Upper lobe of left lung (tissue), 6 donors: ENCODE measurements at regions not wholly inside any gene's neighbourhood (a gene's known extent, or its start where the extent isn't known, plus 50 kb on each side); places are given as distances from the start of the nearest gene placed in this dataset.

ENCODE experiments used
- ATAC-seq, 2 donors: fragments of 200-7000 bp; cut with Tn5 transposase; one replicate each; pipeline ENCODE4 v1.9.1; 2022; ENCODE audit warnings: mild to moderate bottlenecking in 2 of 2, moderate library complexity in 2 of 2; ENCODE audit not compliant: low FRiP score in 2 of 2
- DNase-seq, 2 donors: peaks; one replicate each; pipeline ENCODE4 v3.0.0-alpha.2; 2019 to 2020
- H3K27ac ChIP-seq, 4 donors: fragments of 200-600 bp; sonication (generic); one replicate each; pipeline ENCODE4 v1.5.1; 2016 to 2019
- H3K27me3 ChIP-seq, 4 donors: fragments of 200-600 bp; sonication (generic); one replicate each; pipeline ENCODE4 v1.5.1; 2017 to 2019
- H3K36me3 ChIP-seq, 4 donors: fragments of 200-600 bp; sonication (generic); one replicate each; pipeline ENCODE4 v1.5.1; 2016 to 2019
- H3K4me1 ChIP-seq, 4 donors: fragments of 200-600 bp; sonication (generic); one replicate each; pipeline ENCODE4 v1.5.1; 2018 to 2019
- H3K4me3 ChIP-seq, 4 donors: fragments of 200-600 bp; sonication (generic); one replicate each; pipeline ENCODE4 v1.5.1; 2017 to 2019; ENCODE audit warnings: mild to moderate bottlenecking in 2 of 4, moderate library complexity in 1 of 4
- H3K9me3 ChIP-seq, 4 donors: fragments of 200-600 bp; sonication (generic); one replicate each; pipeline ENCODE4 v1.5.1; 2018 to 2019
- EP300 ChIP-seq, 4 donors: sonication (generic); formaldehyde crosslinking; IDR thresholded peaks; one replicate each; pipeline ENCODE4 v1.5.1; 2017; ENCODE audit warnings: antibody characterized with exemption in 4 of 4, control low read depth in 2 of 4
- POLR2A ChIP-seq, 4 donors: fragments of 450-650 bp; IDR thresholded peaks; one replicate each; pipeline ENCODE4 v1.5.1; 2016 to 2017; ENCODE audit warnings: antibody characterized with exemption in 4 of 4, mild to moderate bottlenecking in 2 of 4
- POLR2AphosphoS5 ChIP-seq, 2 donors: sonication (generic); formaldehyde crosslinking; IDR thresholded peaks; one replicate each; pipeline ENCODE4 v1.5.1; 2017; ENCODE audit warnings: antibody characterized with exemption in 2 of 2
- WGBS, 2 donors: methylation state at CpG; one replicate each; pipeline ENCODE4 v1.1.5; 2017 to 2018; 5-methylcytosine and 5-hydroxymethylcytosine counted together
- TF ChIP-seq, protein P1 (sequence below), 6 experiments: fragments of 450-650 bp in 4 of 6; fragments of 200-600 bp in 2 of 6; sonication (generic) in 2 of 6; IDR thresholded peaks; one replicate each; pipeline ENCODE4 v1.5.1; 2016 to 2019; ENCODE audit warnings: antibody characterized with exemption in 6 of 6
- donor health status: DM: no; HTN: no; CAD: no; lungs with moderate emphysema.
- donor health status: DM: no; HTN: yes; CAD: no; lungs with severe emphysema.

DNA sequence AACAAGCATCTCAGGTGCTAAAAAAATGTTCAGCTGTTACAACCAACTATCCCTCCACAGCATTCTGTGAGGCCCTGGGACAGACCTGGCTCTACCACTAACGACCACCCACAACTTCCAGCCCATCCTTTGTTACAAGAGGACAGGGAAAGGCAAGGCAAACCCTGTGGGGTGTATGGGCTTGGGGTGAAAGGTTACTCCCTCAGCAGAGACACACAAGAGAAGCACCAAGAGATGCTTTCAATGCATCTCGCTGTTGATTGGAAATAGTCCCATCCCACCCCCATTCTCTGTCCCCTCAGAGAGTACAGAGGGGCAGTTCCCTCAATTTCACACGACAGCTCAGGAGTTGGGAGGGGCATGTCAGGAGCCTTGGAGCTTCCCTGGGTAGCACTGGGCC is 234.1 kb downstream of the CAAP1 start:
- WGBS, 2 donors, result 68 to 72% methylated on average over 3 of the region's 3 CpGs
- H3K9me3 ChIP-seq, result no peaks in the 10 kb centered on the region
- no peaks in the 10 kb centered on the region for H3K27me3 ChIP-seq
- no peak overlapping the region for H3K4me3 ChIP-seq
- ATAC-seq (no peak), DNase-seq (no peak)
- no peaks in the 10 kb centered on the region for H3K36me3 ChIP-seq
- no peaks in the 10 kb centered on the region for H3K4me1 ChIP-seq
- no peak overlapping the region for H3K27ac ChIP-seq
- TF ChIP-seq EP300 (IDR thresholded peaks at IDR 0.05) (no peak), POLR2A (IDR thresholded peaks at IDR 0.05) (no peak), POLR2AphosphoS5 (IDR thresholded peaks at IDR 0.05) (no peak)
- TF ChIP-seq, protein P1, sequence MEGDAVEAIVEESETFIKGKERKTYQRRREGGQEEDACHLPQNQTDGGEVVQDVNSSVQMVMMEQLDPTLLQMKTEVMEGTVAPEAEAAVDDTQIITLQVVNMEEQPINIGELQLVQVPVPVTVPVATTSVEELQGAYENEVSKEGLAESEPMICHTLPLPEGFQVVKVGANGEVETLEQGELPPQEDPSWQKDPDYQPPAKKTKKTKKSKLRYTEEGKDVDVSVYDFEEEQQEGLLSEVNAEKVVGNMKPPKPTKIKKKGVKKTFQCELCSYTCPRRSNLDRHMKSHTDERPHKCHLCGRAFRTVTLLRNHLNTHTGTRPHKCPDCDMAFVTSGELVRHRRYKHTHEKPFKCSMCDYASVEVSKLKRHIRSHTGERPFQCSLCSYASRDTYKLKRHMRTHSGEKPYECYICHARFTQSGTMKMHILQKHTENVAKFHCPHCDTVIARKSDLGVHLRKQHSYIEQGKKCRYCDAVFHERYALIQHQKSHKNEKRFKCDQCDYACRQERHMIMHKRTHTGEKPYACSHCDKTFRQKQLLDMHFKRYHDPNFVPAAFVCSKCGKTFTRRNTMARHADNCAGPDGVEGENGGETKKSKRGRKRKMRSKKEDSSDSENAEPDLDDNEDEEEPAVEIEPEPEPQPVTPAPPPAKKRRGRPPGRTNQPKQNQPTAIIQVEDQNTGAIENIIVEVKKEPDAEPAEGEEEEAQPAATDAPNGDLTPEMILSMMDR (IDR thresholded peaks at IDR 0.05), result no peak

GRCh38 chr9:26657958-26658357 is 234.6 kb downstream of the CAAP1 start:
- H3K36me3 ChIP-seq, result no peaks in the 10 kb centered on the region
- H3K9me3 ChIP-seq, result no peaks in the 10 kb centered on the region
- H3K27me3 ChIP-seq, result no peaks in the 10 kb centered on the region
- WGBS, 2 donors, result 71 to 81% methylated on average over 2 of the region's 2 CpGs
- DNase-seq, result no peak
- TF ChIP-seq, protein P1 (IDR thresholded peaks at IDR 0.05), result no peak
- no peak for TF ChIP-seq POLR2AphosphoS5 (IDR thresholded peaks at IDR 0.05)
- no peak for TF ChIP-seq POLR2A (IDR thresholded peaks at IDR 0.05)
- no peak for TF ChIP-seq EP300 (IDR thresholded peaks at IDR 0.05)
- no peaks in the 10 kb centered on the region for H3K4me1 ChIP-seq
- no peak overlapping the region for H3K27ac ChIP-seq
- H3K4me3 ChIP-seq, result no peak overlapping the region
- no peak for ATAC-seq

DNA sequence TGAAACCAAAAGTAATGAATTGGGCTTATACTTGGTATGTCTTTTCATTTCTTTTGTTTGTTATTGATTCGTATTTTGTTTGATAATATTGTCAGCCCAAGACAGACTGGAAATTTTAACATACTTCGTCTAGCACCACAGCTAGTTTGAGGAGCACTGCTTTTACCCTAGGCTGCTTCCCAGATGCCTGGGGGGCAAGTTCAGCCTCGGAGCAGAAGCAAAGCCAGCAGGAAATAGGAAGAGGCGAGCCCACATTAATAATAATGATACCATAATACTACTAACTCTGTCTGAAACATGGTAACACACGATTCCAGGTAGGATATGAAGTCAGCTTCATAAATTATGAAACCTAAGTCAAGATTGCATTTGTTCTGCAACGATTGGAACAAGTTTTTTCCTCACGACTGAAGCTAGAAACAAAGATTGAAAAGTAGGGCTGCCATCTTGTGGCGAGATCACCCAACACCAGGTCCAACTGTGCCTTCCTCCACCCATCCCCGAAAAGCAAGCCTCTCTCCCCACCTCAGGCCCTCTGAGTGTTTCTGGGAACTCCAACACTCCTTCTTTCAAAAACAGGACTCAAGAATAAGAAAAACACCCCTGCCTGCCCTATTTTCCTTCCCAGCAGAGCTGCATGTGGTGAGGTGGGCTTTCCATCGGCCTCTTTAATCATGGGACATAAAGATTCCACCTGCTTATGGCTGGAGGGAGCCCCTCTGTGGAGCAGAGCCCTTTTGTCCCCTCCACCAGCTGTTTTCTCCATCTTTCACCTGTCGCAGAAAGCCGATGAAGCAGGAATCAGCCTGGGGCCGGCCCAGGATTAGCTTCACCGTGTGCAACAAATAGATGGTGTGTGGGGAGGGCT is 236.4 kb downstream of the CAAP1 start:
- Histone ChIP-seq H3K36me3 (no peaks in the 10 kb centered on the region), H3K27me3 (no peaks in the 10 kb centered on the region), H3K9me3 (no peaks in the 10 kb centered on the region), H3K27ac (no peak overlapping the region), H3K4me3 (no peak overlapping the region), H3K4me1 (no peaks in the 10 kb centered on the region)
- DNase-seq (no peak), ATAC-seq (no peak)
- WGBS, 2 donors, result 47 to 55% methylated on average over 14 of the region's 14 CpGs
- TF ChIP-seq, protein P1 (IDR thresholded peaks at IDR 0.05), result no peak

DNA sequence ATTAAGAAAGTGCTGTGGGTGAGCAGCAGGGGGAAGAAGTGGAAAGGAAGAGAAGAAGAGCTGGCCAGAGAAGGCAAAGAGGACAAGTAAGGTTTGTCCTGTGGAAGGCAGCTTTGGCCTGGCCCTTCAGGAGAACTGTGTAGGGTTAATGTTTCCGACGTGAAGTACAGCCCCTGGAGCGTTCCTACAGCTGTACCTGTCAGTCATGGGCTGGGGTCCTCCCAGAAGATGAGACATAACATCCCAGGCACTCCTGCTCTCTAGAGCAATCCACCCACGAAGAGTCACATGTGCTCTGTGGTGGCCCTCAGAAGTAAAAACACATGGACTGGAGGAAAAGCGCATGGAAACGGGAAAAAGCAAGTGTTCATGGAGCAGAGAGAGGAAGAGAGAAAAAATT is 237.4 kb downstream of the CAAP1 start:
- no peak for TF ChIP-seq POLR2AphosphoS5 (IDR thresholded peaks at IDR 0.05)
- TF ChIP-seq POLR2A (IDR thresholded peaks at IDR 0.05), result no peak
- TF ChIP-seq, protein P1 (IDR thresholded peaks at IDR 0.05), result no peak
- Histone ChIP-seq H3K36me3 (no peaks in the 10 kb centered on the region), H3K4me3 (no peak overlapping the region), H3K9me3 (no peaks in the 10 kb centered on the region), H3K27ac (no peak overlapping the region), H3K27me3 (no peaks in the 10 kb centered on the region), H3K4me1 (no peaks in the 10 kb centered on the region)
- 87 to 89% methylated on average over 6 of the region's 6 CpGs for WGBS, 2 donors
- no peak for ATAC-seq
- DNase-seq, result no peak

GRCh38 chr9:26650325-26650724 is 242.3 kb downstream of the CAAP1 start:
- no peak overlapping the region for H3K27ac ChIP-seq
- no peaks in the 10 kb centered on the region for H3K4me1 ChIP-seq
- no peak overlapping the region for H3K4me3 ChIP-seq
- no peaks in the 10 kb centered on the region for H3K27me3 ChIP-seq
- H3K36me3 ChIP-seq, result no peaks in the 10 kb centered on the region
- TF ChIP-seq POLR2AphosphoS5 (IDR thresholded peaks at IDR 0.05) (no peak), EP300 (IDR thresholded peaks at IDR 0.05) (no peak), POLR2A (IDR thresholded peaks at IDR 0.05) (no peak)
- TF ChIP-seq, protein P1 (IDR thresholded peaks at IDR 0.05), result no peak
- DNase-seq (no peak), ATAC-seq (no peak)
- H3K9me3 ChIP-seq, result no peaks in the 10 kb centered on the region
